K562 (cell line): ENCODE measurements at regions not wholly inside any gene's neighbourhood (a gene's known extent, or its start where the extent isn't known, plus 50 kb on each side); places are given as distances from the start of the nearest gene placed in this dataset.

Source experiments
- ATAC-seq: fragments of 200-7000 bp; cut with Tn5 transposase; 3 replicates; pipeline ENCODE4 v1.9.1; 2020; ENCODE audit warnings: moderate library complexity
- BruUV-seq: library from RNA; stranded (reverse); fragments of 400-500 nt; replicated peaks from 2 replicates; lab custom pipeline; 2021; lab: Mats Ljungman, UMichigan
- CTCF ChIA-PET: fragments of 300-600 bp; formaldehyde crosslinking; extraction: SDS; loops from one replicate; lab custom pipeline; 2021; ENCODE audit warnings: low intra/inter-chr PET ratio; lab: Yijun Ruan, JAX
- POLR2A ChIA-PET: fragments of 300-600, 350-650 bp; sonication (Branson Sonifier 250); formaldehyde crosslinking; extraction: SDS; loops from one replicate; lab custom pipeline; 2021; ENCODE audit warnings: antibody characterized with exemption, inconsistent platforms; lab: Yijun Ruan, JAX
- DNase-seq, 4 experiments: peaks; one replicate each; pipeline versions ENCODE4 v3.0.0 to v3.0.0-alpha.2; 2011 to 2018; ENCODE audit warnings: low spot score in 3 of 4, mixed read lengths in 3 of 4; ENCODE audit errors: extremely low read depth in 1 of 4
- FAIRE-seq: peaks from 2 replicates; lab custom pipeline; 2011; peaks lifted over from hg19 to GRCh38; lab: Jason Lieb, UNC
- H2AFZ ChIP-seq: 2 replicates; pipeline ENCODE4 v1.6.0; 2011; ENCODE audit warnings: low read depth, low read length, control low read depth, inconsistent platforms
- H3K27ac ChIP-seq: fragments of 200-600 bp; 3 replicates; pipeline ENCODE4 v1.8.0; 2011; ENCODE audit warnings: low read depth, mild to moderate bottlenecking, control low read depth, inconsistent platforms, low read length, moderate library complexity, mixed read lengths; ENCODE audit errors: extremely low read depth
- H3K27me3 ChIP-seq, 2 experiments: fragments of 300-600 bp in 1 of 2; 2 replicates in 1 of 2; 3 replicates in 1 of 2; pipeline versions ENCODE4 v1.6.0 to v1.8.0; 2011; ENCODE audit warnings: inconsistent platforms in 2 of 2, low read length in 2 of 2, mild to moderate bottlenecking in 1 of 2, mixed read lengths in 1 of 2, moderate library complexity in 1 of 2; ENCODE audit not compliant: control insufficient read depth in 2 of 2, insufficient read depth in 2 of 2
- H3K36me3 ChIP-seq: fragments of 300-600 bp; 3 replicates; pipeline ENCODE4 v1.8.0; 2011; ENCODE audit warnings: mild to moderate bottlenecking, low read length, inconsistent platforms; ENCODE audit not compliant: control insufficient read depth, insufficient read depth
- H3K4me1 ChIP-seq, 2 experiments: fragments of 200-600 bp in 1 of 2; replicated peaks in 1 of 2; 2 replicates in 1 of 2; 3 replicates in 1 of 2; pipeline versions ENCODE4 v1.5.1 to v1.8.0; 2011; ENCODE audit warnings: inconsistent platforms in 2 of 2, low read length in 2 of 2, mild to moderate bottlenecking in 1 of 2, mixed read lengths in 1 of 2, moderate library complexity in 1 of 2; ENCODE audit not compliant: control insufficient read depth in 2 of 2, insufficient read depth in 2 of 2
- H3K4me2 ChIP-seq: 2 replicates; pipeline ENCODE4 v1.6.1; 2011; ENCODE audit warnings: low read length, control low read depth, inconsistent platforms, mixed read lengths; ENCODE audit not compliant: insufficient read depth
- H3K4me3 ChIP-seq: fragments of 200-600 bp; sonication (generic), shearing (Covaris generic); 2 replicates; pipeline ENCODE4 v1.5.1; 2016; ENCODE audit warnings: control low read depth, inconsistent platforms
- H3K79me2 ChIP-seq: fragments of 200-600 bp; 3 replicates; pipeline ENCODE4 v1.8.0; 2011; ENCODE audit warnings: low read length, inconsistent platforms; ENCODE audit not compliant: control insufficient read depth, insufficient read depth
- H3K9ac ChIP-seq, 2 experiments: 2 replicates each; pipeline versions ENCODE4 v1.6.0 to v1.6.1; 2011; ENCODE audit warnings: low read depth in 2 of 2, low read length in 2 of 2, control low read depth in 1 of 2, inconsistent platforms in 1 of 2, mild to moderate bottlenecking in 1 of 2, mixed read lengths in 1 of 2; ENCODE audit not compliant: insufficient read depth in 1 of 2
- H3K9me1 ChIP-seq: one replicate; pipeline ENCODE4 v1.6.0; 2011; ENCODE audit warnings: inconsistent platforms, mild to moderate bottlenecking, low read length, moderate library complexity; ENCODE audit not compliant: control insufficient read depth, insufficient read depth
- H3K9me3 ChIP-seq: replicated peaks from 2 replicates; pipeline ENCODE4 v1.5.1; 2011; ENCODE audit warnings: low read depth, low read length, inconsistent platforms; ENCODE audit not compliant: control insufficient read depth, insufficient read depth
- H4K20me1 ChIP-seq: replicated peaks from 2 replicates; pipeline ENCODE4 v1.6.1; 2011; ENCODE audit warnings: low read length, inconsistent platforms, mixed read lengths; ENCODE audit not compliant: control insufficient read depth, insufficient read depth
- SP1 ChIP-seq: sonication (generic); formaldehyde crosslinking; IDR thresholded peaks from 2 replicates; pipeline ENCODE4 v1.8.1; 2022; ENCODE audit warnings: mild to moderate bottlenecking, missing genetic modification reagents
- ZBTB7A ChIP-seq: IDR thresholded peaks from 2 replicates; pipeline ENCODE4 v1.6.1; 2011; ENCODE audit warnings: low read depth, mild to moderate bottlenecking, low read length, moderate library complexity, borderline replicate concordance; ENCODE audit not compliant: control insufficient read depth
- ZKSCAN1 ChIP-seq: fragments of 150-350 bp; IDR thresholded peaks from 2 replicates; pipeline ENCODE4 v1.6.1; 2016; ENCODE audit warnings: low read depth, low read length
- WGBS: fragments of 100-300 bp; shearing (Covaris generic); methylation state at CpG from one replicate; pipeline ENCODE4 v1.1.6; 2016; ENCODE audit warnings: low coverage, mixed read lengths; ENCODE audit not compliant: insufficient coverage; ENCODE audit errors: missing lambda C conversion rate; 5-methylcytosine and 5-hydroxymethylcytosine counted together
- in situ Hi-C: fragments of 300-500 bp; cut with MboI; formaldehyde crosslinking; loops from 4 replicates; pipeline ENCODE4 v1.15.0; 2018; ENCODE audit warnings: inconsistent platforms, mixed read lengths
- intact Hi-C: fragments of 100-400 bp; cut with micrococcal nuclease; formaldehyde crosslinking; loops from 2 replicates; pipeline ENCODE4 v1.14.2; 2022
- TF ChIP-seq, protein P1 (sequence below): IDR thresholded peaks from 3 replicates; pipeline ENCODE4 v1.6.1; 2011; ENCODE audit warnings: borderline replicate concordance, mild to moderate bottlenecking; ENCODE audit not compliant: insufficient read length, insufficient read depth

DNA sequence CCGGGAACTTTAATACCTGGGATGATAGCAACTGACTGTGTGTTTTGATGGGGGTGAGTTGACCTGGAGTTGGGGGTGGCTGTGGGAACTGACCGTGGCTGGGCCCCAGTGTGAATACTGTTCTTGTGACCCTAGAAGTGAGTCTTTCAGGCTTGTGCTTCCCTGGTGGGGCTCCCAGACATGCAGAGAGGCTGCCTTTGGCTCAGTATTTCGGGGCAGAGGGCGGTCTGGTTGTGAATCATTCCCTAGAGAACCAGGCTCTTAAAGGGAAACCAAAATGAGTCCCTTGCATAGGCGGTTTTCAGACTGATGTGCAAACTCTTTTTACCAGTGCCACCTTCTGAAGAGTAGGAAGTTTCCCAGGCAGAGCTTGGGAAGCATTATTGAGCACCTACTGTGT lies 132.1 kb downstream of the MACROH2A1 start:
- Histone ChIP-seq H3K27me3 (no peaks in the 10 kb centered on the region), H3K79me2 (no peaks in the 10 kb centered on the region), H3K4me2 (no peak overlapping the region), H3K9ac (no peak overlapping the region), H3K9me3 (no peaks in the 10 kb centered on the region), H3K36me3 (no peaks in the 10 kb centered on the region), H4K20me1 (peaks cover 3% of the 10 kb centered on the region; the same call in 1 of the 2 replicates), H3K9me1 (no peaks in the 10 kb centered on the region), H3K4me1 (peaks cover 10 to 14% of the 10 kb centered on the region in 2 experiments; a peak in 4 of 5 replicates), H3K4me3 (no peak overlapping the region), H3K27ac (no peak overlapping the region), H2AFZ (peak overlapping the region; percentile 58)
- ATAC-seq (no peak), DNase-seq (no peak), FAIRE-seq (no peak)
- 67% methylated on average over 5 of the region's 5 CpGs for WGBS
- TF ChIP-seq ZKSCAN1 (peak; percentile 73), SP1 (no peak)
- no TSS peak for BruUV-seq
- intact Hi-C loops (no loop called here), in situ Hi-C loops (no loop called here)
- POLR2A ChIA-PET = interaction anchor here (0.6 kb wide), 1 partner anchor 37 kb away, joined by 3 read pairs; no protein-coding TSS in a partner anchor
- CTCF ChIA-PET = no interaction called here

DNA sequence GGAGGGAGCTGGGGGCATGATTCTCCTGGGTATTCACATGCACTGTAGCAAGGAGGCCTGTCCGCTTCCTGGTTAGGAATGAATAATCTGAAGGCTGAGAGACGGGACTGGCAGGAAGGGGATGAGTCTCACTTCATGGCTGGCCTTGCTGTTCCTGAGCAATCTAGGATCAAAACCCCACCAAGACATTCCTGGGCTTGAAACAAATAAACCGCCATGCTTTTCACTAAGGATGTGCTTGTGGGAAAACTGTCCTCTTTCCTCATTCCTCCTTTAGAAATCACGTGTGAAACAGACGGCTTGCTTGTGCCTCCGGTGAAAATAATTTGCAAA lies 132.8 kb downstream of the MACROH2A1 start:
- no peak for FAIRE-seq
- CTCF ChIA-PET = no interaction called here
- Histone ChIP-seq H4K20me1 (no peaks in the 10 kb centered on the region), H3K9ac (no peak overlapping the region), H3K9me3 (no peaks in the 10 kb centered on the region)
- TF ChIP-seq ZBTB7A = no peak
- TF ChIP-seq, protein P1, sequence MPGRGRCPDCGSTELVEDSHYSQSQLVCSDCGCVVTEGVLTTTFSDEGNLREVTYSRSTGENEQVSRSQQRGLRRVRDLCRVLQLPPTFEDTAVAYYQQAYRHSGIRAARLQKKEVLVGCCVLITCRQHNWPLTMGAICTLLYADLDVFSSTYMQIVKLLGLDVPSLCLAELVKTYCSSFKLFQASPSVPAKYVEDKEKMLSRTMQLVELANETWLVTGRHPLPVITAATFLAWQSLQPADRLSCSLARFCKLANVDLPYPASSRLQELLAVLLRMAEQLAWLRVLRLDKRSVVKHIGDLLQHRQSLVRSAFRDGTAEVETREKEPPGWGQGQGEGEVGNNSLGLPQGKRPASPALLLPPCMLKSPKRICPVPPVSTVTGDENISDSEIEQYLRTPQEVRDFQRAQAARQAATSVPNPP = no peak
- TF ChIP-seq, all 486 proteins: peak for 0
- Histone ChIP-seq H2AFZ (no peak overlapping the region), H3K27ac (no peak overlapping the region), H3K4me2 (no peak overlapping the region), H3K36me3 (no peaks in the 10 kb centered on the region), H3K4me1 (peaks cover 3 to 8% of the 10 kb centered on the region in 2 experiments; a peak in 3 of 5 replicates), H3K9me1 (no peaks in the 10 kb centered on the region), H3K4me3 (no peak overlapping the region), H3K27me3 (no peaks in the 10 kb centered on the region), H3K79me2 (no peaks in the 10 kb centered on the region)
- DNase-seq = no peak
- 70% methylated on average over 6 of the region's 6 CpGs for WGBS
- POLR2A ChIA-PET = interaction anchor here (0.8 to 2.5 kb wide), 2 partner anchors 20 to 89 kb away, joined by 3 to 8 read pairs; no protein-coding TSS in a partner anchor
- in situ Hi-C loops (no loop called here), intact Hi-C loops (no loop called here)
- ATAC-seq = no peak
- no TSS peak for BruUV-seq
